ENCODE measurements at regions not wholly inside any gene's neighbourhood (a gene's known extent, or its start where the extent isn't known, plus 50 kb on each side); places are given as distances from the start of the nearest gene placed in this dataset.

DNA sequence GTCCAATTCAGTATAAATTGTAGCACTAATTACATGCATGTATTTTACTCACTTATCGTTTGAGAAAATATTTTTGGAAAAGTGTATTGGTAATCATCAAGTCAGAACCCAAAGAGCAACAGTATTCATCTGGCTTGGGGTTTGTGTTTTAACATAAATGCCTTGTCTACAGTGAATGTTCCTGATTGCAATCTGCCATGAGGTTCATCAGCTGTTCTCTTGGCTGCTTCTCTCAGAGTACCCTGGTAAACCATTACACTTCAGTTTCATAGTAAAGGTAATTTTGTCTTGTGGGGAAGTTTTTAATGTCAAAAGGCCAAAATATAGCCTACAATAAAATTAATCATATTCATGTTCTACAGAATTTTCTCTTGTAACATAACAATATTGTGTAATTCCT is 150.3 kb downstream of the IFI44 start (continued):
- TF ChIP-seq, protein P1, sequence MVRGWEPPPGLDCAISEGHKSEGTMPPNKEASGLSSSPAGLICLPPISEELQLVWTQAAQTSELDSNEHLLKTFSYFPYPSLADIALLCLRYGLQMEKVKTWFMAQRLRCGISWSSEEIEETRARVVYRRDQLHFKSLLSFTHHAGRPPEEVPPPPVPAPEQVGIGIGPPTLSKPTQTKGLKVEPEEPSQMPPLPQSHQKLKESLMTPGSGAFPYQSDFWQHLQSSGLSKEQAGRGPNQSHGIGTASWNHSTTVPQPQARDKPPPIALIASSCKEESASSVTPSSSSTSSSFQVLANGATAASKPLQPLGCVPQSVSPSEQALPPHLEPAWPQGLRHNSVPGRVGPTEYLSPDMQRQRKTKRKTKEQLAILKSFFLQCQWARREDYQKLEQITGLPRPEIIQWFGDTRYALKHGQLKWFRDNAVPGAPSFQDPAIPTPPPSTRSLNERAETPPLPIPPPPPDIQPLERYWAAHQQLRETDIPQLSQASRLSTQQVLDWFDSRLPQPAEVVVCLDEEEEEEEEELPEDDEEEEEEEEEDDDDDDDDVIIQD (CRISPR knock-in tag; IDR thresholded peaks at IDR 0.05) = no peak
- TF ChIP-seq CCAR2 (IDR thresholded peaks at IDR 0.05; ENCODE audit: low read depth, low read length) = no peak
- TF ChIP-seq, protein P2, sequence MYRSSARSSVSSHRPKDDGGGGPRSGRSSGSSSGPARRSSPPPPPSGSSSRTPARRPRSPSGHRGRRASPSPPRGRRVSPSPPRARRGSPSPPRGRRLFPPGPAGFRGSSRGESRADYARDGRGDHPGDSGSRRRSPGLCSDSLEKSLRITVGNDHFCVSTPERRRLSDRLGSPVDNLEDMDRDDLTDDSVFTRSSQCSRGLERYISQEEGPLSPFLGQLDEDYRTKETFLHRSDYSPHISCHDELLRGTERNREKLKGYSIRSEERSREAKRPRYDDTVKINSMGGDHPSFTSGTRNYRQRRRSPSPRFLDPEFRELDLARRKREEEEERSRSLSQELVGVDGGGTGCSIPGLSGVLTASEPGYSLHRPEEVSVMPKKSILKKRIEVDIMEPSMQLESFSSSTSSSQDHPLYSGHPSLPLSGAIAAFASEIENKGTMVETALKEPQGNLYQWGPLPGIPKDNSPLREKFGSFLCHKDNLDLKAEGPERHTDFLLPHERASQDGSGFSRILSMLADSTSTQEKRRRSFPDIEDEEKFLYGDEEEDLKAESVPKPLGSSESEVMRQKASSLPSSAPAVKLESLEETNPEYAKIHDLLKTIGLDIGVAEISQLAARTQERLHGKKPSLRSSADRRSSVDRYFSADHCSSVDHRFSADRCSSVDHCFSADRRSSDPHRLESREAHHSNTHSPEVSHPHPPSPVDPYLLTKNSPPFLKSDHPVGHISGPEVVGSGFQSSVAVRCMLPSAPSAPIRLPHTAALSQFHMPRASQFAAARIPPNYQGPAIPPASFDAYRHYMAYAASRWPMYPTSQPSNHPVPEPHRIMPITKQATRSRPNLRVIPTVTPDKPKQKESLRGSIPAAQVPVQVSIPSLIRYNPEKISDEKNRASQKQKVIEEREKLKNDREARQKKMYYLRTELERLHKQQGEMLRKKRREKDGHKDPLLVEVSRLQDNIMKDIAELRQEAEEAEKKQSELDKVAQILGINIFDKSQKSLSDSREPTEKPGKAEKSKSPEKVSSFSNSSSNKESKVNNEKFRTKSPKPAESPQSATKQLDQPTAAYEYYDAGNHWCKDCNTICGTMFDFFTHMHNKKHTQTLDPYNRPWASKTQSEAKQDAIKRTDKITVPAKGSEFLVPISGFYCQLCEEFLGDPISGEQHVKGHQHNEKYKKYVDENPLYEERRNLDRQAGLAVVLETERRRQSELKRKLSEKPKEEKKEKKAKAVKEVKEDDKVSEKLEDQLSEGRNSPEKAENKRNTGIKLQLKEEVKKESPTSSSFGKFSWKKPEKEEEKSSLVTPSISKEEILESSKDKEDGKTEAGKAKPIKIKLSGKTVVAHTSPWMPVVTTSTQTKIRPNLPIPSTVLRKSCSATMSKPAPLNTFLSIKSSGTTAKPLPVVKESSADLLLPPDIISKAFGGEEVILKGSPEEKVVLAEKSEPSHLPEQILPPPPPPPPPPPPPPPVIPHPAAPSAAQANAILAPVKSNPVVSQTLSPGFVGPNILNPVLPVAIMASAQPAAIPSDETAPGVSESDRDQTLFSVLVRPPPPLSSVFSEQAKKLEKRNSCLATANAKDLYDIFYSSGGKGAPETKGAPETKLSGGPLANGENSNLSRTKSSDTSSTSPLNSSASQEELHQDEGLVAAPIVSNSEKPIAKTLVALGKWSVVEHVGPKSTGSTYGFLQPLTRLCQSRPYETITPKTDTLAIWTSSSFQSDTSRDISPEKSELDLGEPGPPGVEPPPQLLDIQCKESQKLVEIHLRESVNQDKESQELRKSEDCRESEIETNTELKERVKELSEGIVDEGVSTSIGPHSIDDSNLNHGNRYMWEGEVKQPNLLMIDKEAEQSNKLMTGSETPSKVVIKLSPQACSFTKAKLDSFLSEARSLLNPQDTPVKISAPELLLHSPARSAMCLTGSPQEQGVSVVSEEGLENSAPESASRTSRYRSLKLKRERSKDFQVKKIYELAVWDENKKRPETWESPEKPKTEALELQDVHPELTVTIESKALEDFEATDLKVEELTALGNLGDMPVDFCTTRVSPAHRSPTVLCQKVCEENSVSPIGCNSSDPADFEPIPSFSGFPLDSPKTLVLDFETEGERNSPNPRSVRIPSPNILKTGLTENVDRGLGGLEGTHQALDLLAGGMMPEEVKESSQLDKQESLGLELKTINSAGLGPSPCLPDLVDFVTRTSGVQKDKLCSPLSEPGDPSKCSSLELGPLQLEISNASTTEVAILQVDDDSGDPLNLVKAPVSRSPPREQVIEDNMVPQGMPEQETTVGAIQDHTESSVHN (IDR thresholded peaks at IDR 0.05; ENCODE audit: borderline replicate concordance in 1 of 2, low read depth in 1 of 2) = no peak
- no peak for TF ChIP-seq MTF1 (CRISPR knock-in tag; IDR thresholded peaks at IDR 0.05; ENCODE audit: borderline replicate concordance)
- TF ChIP-seq, protein P3, sequence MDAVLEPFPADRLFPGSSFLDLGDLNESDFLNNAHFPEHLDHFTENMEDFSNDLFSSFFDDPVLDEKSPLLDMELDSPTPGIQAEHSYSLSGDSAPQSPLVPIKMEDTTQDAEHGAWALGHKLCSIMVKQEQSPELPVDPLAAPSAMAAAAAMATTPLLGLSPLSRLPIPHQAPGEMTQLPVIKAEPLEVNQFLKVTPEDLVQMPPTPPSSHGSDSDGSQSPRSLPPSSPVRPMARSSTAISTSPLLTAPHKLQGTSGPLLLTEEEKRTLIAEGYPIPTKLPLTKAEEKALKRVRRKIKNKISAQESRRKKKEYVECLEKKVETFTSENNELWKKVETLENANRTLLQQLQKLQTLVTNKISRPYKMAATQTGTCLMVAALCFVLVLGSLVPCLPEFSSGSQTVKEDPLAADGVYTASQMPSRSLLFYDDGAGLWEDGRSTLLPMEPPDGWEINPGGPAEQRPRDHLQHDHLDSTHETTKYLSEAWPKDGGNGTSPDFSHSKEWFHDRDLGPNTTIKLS (IDR thresholded peaks at IDR 0.05; ENCODE audit: borderline replicate concordance, low read depth) = no peak
- no peak for TF ChIP-seq DMBX1 (CRISPR knock-in tag; IDR thresholded peaks at IDR 0.05; ENCODE audit: borderline replicate concordance)
- TF ChIP-seq NR3C1 (CRISPR knock-in tag; IDR thresholded peaks at IDR 0.05) = no peak
- TF ChIP-seq MAFF (IDR thresholded peaks at IDR 0.05; ENCODE audit: low read length) = no peak
- no peak for TF ChIP-seq MAFG (tag; conservative IDR thresholded peaks at IDR 0.05)
